A549 (cell line): ENCODE measurements at regions not wholly inside any gene's neighbourhood (a gene's known extent, or its start where the extent isn't known, plus 50 kb on each side); places are given as distances from the start of the nearest gene placed in this dataset.
"Not testable (repeated sequence)": the region's sequence is repeated elsewhere in the genome, so short reads cannot be mapped to it uniquely, and the experiment has no call there.

ENCODE experiments used
- ATAC-seq, 2 experiments: fragments of 200-7000 bp in 1 of 2; fragments of >200 bp in 1 of 2; cut with Nextera tagmentation in 1 of 2; cut with Tn5 transposase in 1 of 2; 3 replicates each; pipeline versions ENCODE4 v1.8.0 to v1.9.1; 2018 to 2020; ENCODE audit warnings: mild to moderate bottlenecking in 1 of 2, moderate library complexity in 1 of 2
- CTCF ChIA-PET: fragments of 300-600 bp; sonication (Branson Sonifier 250); formaldehyde crosslinking; extraction: SDS; loops from one replicate; lab custom pipeline; 2021; ENCODE audit warnings: antibody characterized with exemption, inconsistent platforms; lab: Yijun Ruan, JAX
- POLR2A ChIA-PET: fragments of 350-600 bp; formaldehyde crosslinking; extraction: SDS; loops from one replicate; lab custom pipeline; 2021; ENCODE audit warnings: antibody characterized with exemption, inconsistent platforms; lab: Yijun Ruan, JAX
- DNase-seq, 2 experiments: peaks; one replicate each; pipeline versions ENCODE4 v3.0.0 to v3.0.0-alpha.2; 2011 to 2016; ENCODE audit warnings: low read depth in 1 of 2, low spot score in 1 of 2
- FAIRE-seq: peaks from 2 replicates; lab custom pipeline; 2011; peaks lifted over from hg19 to GRCh38; lab: Jason Lieb, UNC
- H3K27ac ChIP-seq, 2 experiments: fragments of >200 bp; sonication (Bioruptor Twin); formaldehyde crosslinking; 3 replicates each; pipeline ENCODE4 v1.5.1; 2016 to 2017
- H3K4me1 ChIP-seq: fragments of >200 bp; sonication (Bioruptor Twin); formaldehyde crosslinking; 3 replicates; pipeline ENCODE4 v1.6.1; 2016
- H3K4me2 ChIP-seq: fragments of >200 bp; sonication (Bioruptor Twin); formaldehyde crosslinking; 3 replicates; pipeline ENCODE4 v1.6.1; 2016
- H3K4me3 ChIP-seq: fragments of >200 bp; sonication (Bioruptor Twin); formaldehyde crosslinking; 3 replicates; pipeline ENCODE4 v1.5.1; 2016
- H3K9me3 ChIP-seq: fragments of >200 bp; sonication (Bioruptor Twin); formaldehyde crosslinking; 3 replicates; pipeline ENCODE4 v1.6.1; 2016
- CBX8 ChIP-seq: fragments of 200-600 bp; sonication (generic); IDR thresholded peaks from 2 replicates; pipeline ENCODE4 v1.6.1; 2016
- CEBPB ChIP-seq, 2 experiments: fragments of >200 bp in 1 of 2; sonication (Bioruptor Twin) in 1 of 2; formaldehyde crosslinking in 1 of 2; IDR thresholded peaks; 2 replicates each; pipeline ENCODE4 v1.6.1; 2012 to 2016
- CHD2 ChIP-seq: fragments of 150-350 bp; IDR thresholded peaks from 2 replicates; pipeline ENCODE4 v1.6.1; 2014; ENCODE audit warnings: low read length; ENCODE audit not compliant: partially characterized antibody
- EHMT2 ChIP-seq: fragments of 200-600 bp; sonication (generic); IDR thresholded peaks from 2 replicates; pipeline ENCODE4 v1.6.1; 2016; ENCODE audit warnings: antibody characterized with exemption, low read depth, mild to moderate bottlenecking, moderate library complexity
- EP300 ChIP-seq, 2 experiments: fragments of >200 bp; sonication (Bioruptor Twin); formaldehyde crosslinking; IDR thresholded peaks; 2 replicates in 1 of 2; 3 replicates in 1 of 2; pipeline ENCODE4 v1.6.1; 2016 to 2017
- ESRRA ChIP-seq: fragments of 150-350 bp; IDR thresholded peaks from 2 replicates; pipeline ENCODE4 v1.6.1; 2014; ENCODE audit warnings: mild to moderate bottlenecking, low read length, borderline replicate concordance
- FOXS1 ChIP-seq: fragments of 250-450 bp; sonication (Bioruptor Pico); IDR thresholded peaks from 2 replicates; pipeline ENCODE4 v1.5.0; 2020; ENCODE audit warnings: mild to moderate bottlenecking, moderate library complexity
- GATA3 ChIP-seq: IDR thresholded peaks from 2 replicates; pipeline ENCODE4 v1.6.1; 2012; ENCODE audit warnings: borderline replicate concordance
- HDAC2 ChIP-seq: fragments of 200-600 bp; sonication (generic); IDR thresholded peaks from 2 replicates; pipeline ENCODE4 v1.6.1; 2016
- HEYL ChIP-seq: fragments of 250-450 bp; sonication (Bioruptor Pico); IDR thresholded peaks from 2 replicates; pipeline ENCODE4 v1.8.0; 2021; ENCODE audit warnings: mild to moderate bottlenecking, moderate library complexity
- HOXA7 ChIP-seq: fragments of 250-450 bp; sonication (Bioruptor Pico); IDR thresholded peaks from 2 replicates; pipeline ENCODE4 v1.5.0; 2020; ENCODE audit warnings: mild to moderate bottlenecking, moderate library complexity
- JUN ChIP-seq, 2 experiments: fragments of >200 bp; sonication (Bioruptor Twin); formaldehyde crosslinking; IDR thresholded peaks; 2 replicates in 1 of 2; 3 replicates in 1 of 2; pipeline ENCODE4 v1.6.1; 2016 to 2017
- JUNB ChIP-seq: fragments of >200 bp; sonication (Bioruptor Twin); formaldehyde crosslinking; IDR thresholded peaks from 2 replicates; pipeline ENCODE4 v1.6.1; 2016
- MAFK ChIP-seq: fragments of 450-650 bp; IDR thresholded peaks from 2 replicates; pipeline ENCODE4 v1.6.1; 2014; ENCODE audit not compliant: partially characterized antibody
- NR3C1 ChIP-seq: fragments of >200 bp; sonication (Bioruptor Twin); formaldehyde crosslinking; IDR thresholded peaks from 3 replicates; pipeline ENCODE4 v1.6.1; 2017
- PHF8 ChIP-seq: fragments of 200-600 bp; sonication (generic); IDR thresholded peaks from 2 replicates; pipeline ENCODE4 v1.6.1; 2016; ENCODE audit warnings: low read depth, mild to moderate bottlenecking, antibody characterized with exemption, moderate library complexity, borderline replicate concordance
- POLR2AphosphoS2 ChIP-seq: conservative IDR thresholded peaks from 2 replicates; pipeline ENCODE4 v1.6.1; 2012; ENCODE audit warnings: low read length, improper control_type of control experiment, inconsistent platforms
- RNF2 ChIP-seq: fragments of 200-600 bp; sonication (generic); IDR thresholded peaks from 2 replicates; pipeline ENCODE4 v1.6.1; 2016; ENCODE audit warnings: low read depth, mild to moderate bottlenecking, antibody characterized with exemption, moderate library complexity, borderline replicate concordance
- SMC3 ChIP-seq: fragments of >200 bp; sonication (Bioruptor Twin); formaldehyde crosslinking; IDR thresholded peaks from 3 replicates; pipeline ENCODE4 v1.6.1; 2018; ENCODE audit warnings: inconsistent platforms
- USF2 ChIP-seq: fragments of 450-650 bp; IDR thresholded peaks from 2 replicates; pipeline ENCODE4 v1.6.1; 2014; ENCODE audit warnings: antibody characterized with exemption
- WGBS: methylation state at CpG from one replicate; pipeline ENCODE4 v1.1.6; 2017; ENCODE audit errors: missing lambda C conversion rate; 5-methylcytosine and 5-hydroxymethylcytosine counted together
- TF ChIP-seq, protein P1 (sequence below): fragments of >200 bp; sonication (Bioruptor Twin); formaldehyde crosslinking; IDR thresholded peaks from 2 replicates; pipeline ENCODE4 v1.6.1; 2016
- TF ChIP-seq, protein P2 (sequence below): fragments of 250-450 bp; sonication (Bioruptor Pico); IDR thresholded peaks from 2 replicates; pipeline ENCODE4 v1.5.0; 2020; ENCODE audit warnings: low read depth, mild to moderate bottlenecking, moderate library complexity

GRCh38 chr20:40006168-40006860, 682.7 kb downstream of the MAFB start:
- ATAC-seq (no peak), DNase-seq (no peak), FAIRE-seq (no peak)
- TF ChIP-seq EP300 (IDR thresholded peaks at IDR 0.05) = no peak
- no peak for TF ChIP-seq RNF2
- TF ChIP-seq CEBPB (IDR thresholded peaks at IDR 0.05) = no peak
- TF ChIP-seq HOXA7 (CRISPR knock-in tag) = no peak
- TF ChIP-seq CBX8 = no peak
- no peak for TF ChIP-seq HDAC2
- TF ChIP-seq EHMT2 = no peak
- no peak for TF ChIP-seq FOXS1 (CRISPR knock-in tag)
- no peak for TF ChIP-seq PHF8
- no peak for TF ChIP-seq GATA3
- TF ChIP-seq, protein P1, sequence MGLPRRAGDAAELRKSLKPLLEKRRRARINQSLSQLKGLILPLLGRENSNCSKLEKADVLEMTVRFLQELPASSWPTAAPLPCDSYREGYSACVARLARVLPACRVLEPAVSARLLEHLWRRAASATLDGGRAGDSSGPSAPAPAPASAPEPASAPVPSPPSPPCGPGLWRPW = no peak
- no peak for TF ChIP-seq ESRRA
- no peak for TF ChIP-seq NR3C1
- H3K9me3 ChIP-seq = no peaks in the 10 kb centered on the region
- H3K27ac ChIP-seq = no peak overlapping the region
- CTCF ChIA-PET = no interaction called here
- H3K4me3 ChIP-seq = no peak overlapping the region
- no peaks in the 10 kb centered on the region for H3K4me1 ChIP-seq
- WGBS = 0% methylated on average over 1 of the region's 1 CpG
- no peak overlapping the region for H3K4me2 ChIP-seq
- POLR2A ChIA-PET = no interaction called here

DNA sequence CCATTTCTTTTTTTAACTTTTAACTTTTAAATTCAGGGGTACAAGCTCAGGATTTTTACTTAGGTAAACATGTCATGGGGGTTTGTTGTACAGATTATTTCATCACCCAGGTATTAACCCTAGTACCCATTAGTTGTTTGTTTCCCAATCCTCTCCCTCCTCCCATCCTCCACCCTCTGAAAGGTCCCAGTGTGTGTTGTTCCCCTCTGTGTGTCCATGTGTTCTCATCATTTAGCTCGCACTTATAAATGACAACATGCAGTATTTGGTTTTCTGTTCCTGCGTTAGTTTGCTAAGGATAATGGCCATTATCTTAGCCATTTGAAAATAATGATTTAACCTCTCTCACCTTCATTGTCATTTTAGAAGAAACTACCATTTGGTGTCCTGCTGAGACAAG, 684.9 kb downstream of the MAFB start:
- POLR2A ChIA-PET, H3K27ac ChIP-seq, H3K4me2 ChIP-seq, DNase-seq, ATAC-seq, FAIRE-seq, H3K4me3 ChIP-seq, H3K9me3 ChIP-seq, H3K4me1 ChIP-seq: not testable (repeated sequence)
- CTCF ChIA-PET = interaction anchor here (1.0 kb wide), 1 partner anchor 195 kb away, joined by 3 read pairs; no protein-coding TSS in a partner anchor
- 5% methylated on average over 2 of the region's 2 CpGs for WGBS

DNA sequence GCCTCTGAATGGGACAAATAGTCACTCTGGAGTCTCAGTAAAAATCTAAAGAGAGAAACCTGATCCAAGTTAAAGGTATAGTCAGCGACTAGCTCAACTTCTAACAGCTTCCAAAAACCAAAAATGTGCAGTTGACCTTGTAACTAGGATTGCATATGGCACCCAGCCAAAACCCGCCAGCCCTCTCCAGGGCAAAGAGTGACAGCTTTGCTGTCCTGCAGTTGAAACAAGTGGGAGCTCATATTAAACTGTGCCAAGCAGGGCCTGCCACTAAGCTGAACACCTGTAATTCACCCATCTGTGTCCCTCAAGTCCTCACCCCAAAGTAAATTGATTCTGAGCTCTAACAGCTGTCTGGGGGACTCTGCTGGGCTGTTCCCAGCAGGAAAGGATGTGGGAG, 695.3 kb downstream of the MAFB start:
- no peak for ATAC-seq
- ChIA-PET POLR2A (no interaction called here), CTCF (no interaction called here)
- no peak for FAIRE-seq
- TF ChIP-seq PHF8 (no peak), JUN (IDR thresholded peaks at IDR 0.05) (no peak), CHD2 (no peak), HEYL (CRISPR knock-in tag) (no peak), POLR2AphosphoS2 (no peak), MAFK (no peak), CBX8 (no peak), SMC3 (no peak), JUNB (no peak), USF2 (no peak)
- TF ChIP-seq, protein P2, sequence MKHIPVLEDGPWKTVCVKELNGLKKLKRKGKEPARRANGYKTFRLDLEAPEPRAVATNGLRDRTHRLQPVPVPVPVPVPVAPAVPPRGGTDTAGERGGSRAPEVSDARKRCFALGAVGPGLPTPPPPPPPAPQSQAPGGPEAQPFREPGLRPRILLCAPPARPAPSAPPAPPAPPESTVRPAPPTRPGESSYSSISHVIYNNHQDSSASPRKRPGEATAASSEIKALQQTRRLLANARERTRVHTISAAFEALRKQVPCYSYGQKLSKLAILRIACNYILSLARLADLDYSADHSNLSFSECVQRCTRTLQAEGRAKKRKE (CRISPR knock-in tag) = no peak
- Histone ChIP-seq H3K27ac (no peak overlapping the region), H3K9me3 (no peaks in the 10 kb centered on the region), H3K4me1 (no peaks in the 10 kb centered on the region), H3K4me3 (no peak overlapping the region), H3K4me2 (no peak overlapping the region)
- WGBS = 0% methylated on average over 2 of the region's 2 CpGs
- DNase-seq = no peak
